GM19467 (cell line): ENCODE measurements at regions not wholly inside any gene's neighbourhood (a gene's known extent, or its start where the extent isn't known, plus 50 kb on each side); places are given as distances from the start of the nearest gene placed in this dataset.

Experiments used
- ATAC-seq: cut with Tn5 transposase; IDR thresholded peaks from one replicate; pipeline ENCODE4 v1.9.1; 2021; ENCODE audit warnings: mild to moderate bottlenecking, moderate library complexity; ENCODE audit not compliant: unreplicated experiment

DNA sequence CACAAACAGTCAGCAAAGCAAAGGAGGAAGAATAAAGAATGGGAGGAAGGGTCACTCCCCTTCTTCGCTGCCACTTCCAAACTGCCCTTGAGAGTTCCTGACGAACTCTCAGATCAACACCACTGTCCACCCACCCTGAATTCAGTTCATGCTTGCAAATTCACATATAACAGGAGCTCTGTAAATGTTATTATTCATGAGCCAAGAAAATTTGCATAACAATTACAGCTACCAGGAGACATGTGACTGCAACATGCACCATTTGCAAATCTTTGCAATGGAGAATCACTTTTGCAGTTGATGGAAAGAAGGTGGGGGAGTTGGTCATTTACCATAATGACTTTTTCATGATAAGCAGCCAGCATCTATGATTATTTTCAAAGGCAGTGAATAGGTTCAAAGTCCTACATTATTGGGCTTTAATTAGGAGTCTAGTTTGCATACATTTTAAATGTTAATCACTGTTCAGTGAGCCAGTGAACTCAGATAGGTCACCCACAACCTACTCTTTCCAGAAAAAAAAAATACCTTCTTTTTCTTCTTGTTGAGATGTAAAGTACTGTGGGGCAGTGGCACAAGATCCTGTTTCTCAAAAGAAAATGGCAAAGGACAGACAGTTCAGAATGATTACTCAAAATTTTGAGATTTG, 149.7 kb downstream of the CAAP1 start:
- no peak for ATAC-seq

DNA sequence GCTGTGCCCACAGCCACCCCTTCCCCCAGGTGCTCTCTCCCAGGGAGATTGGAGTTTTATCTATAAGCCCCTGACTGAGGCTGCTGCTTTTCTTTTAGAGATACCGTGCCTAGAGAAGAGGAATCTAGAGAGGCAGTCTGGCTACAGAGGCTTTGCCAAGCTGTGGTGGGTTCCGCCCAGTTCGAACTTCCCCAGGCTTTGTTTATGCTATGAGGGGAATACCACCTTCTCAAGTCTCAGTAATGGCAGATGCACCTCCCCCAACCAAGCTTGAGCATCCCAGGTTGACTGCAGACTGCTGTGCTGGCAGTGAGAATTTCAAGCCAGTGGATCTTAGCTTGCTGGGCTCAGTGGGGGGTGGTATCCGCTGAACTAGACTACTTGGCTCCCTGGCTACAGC, 157.4 kb downstream of the CAAP1 start:
- no peak for ATAC-seq

DNA sequence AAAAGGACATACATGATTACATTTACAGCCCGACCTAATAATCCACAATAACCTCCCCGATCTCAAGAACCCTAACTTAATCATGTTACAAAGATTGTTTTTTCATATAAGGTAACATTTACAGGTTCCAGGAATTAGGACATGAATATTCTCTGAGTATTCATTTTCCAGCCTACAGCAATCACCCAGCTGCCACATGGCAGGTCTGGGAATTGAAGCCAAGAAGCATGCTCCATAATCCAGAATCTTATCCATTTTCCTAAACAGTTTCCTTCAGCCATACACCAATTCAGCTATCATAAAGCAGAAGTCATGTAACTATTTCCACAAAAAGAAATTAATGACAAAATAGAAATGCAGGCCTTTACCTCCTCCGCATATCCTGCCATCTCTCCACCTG, 163.4 kb downstream of the CAAP1 start:
- no peak for ATAC-seq

DNA sequence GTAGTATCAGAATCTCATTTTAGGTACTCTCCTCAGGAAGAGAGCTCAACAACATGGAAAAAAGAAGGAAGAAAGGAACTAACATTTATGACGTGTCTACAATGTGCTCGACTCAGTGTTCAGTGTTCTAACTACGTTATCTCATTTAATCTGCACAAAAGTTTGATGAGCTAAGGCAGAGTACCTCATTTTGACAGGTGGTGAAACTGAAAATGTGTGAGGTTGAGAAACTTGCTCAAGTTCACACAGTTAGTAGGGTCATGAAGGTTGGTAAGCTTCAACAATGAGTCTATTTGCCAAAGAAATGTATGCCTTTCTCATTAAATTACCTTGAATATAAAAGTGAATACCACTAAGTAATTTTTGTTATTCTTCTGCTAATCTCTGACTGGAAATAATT, 165.1 kb downstream of the CAAP1 start:
- ATAC-seq = peak; percentile 71

DNA sequence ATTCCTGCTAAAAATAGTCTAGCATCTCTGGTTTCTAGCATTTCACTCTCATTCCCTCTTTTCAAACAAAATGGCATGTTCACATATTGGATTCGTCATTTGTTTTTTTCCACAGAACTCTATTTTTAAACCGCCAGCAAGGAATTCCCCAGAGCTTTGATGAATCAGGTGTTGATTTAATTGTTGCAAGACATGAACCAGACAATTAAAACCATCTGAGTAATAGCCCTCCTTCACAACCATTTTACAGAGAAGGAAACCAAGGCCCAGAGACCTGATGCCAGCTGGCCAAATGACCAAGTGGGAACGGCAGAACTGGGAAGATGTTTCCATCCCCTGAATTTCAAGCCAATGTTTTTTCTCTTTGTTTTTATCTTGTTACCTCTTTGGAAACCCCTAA, 167.0 kb downstream of the CAAP1 start:
- ATAC-seq = no peak

DNA sequence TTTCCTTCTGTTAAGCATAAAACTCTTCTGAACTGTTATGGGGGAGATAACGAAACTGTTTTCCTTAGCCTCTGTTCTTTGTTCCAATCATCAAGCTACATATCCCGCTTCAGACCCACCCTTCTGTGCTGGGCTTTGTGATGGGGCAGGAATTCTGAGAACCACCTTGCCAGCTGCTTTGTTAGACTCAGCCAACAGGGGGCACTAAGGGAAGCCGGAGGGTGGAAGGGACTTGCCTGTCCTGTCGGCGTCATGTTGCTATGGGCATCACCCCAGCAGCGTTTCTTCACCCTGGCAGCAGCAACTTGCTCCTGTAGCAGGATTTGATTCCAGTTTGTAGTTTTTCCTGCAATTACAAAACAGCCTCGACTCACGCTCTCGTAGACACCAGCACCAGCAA, 169.1 kb downstream of the CAAP1 start:
- ATAC-seq = peak; percentile 74

DNA sequence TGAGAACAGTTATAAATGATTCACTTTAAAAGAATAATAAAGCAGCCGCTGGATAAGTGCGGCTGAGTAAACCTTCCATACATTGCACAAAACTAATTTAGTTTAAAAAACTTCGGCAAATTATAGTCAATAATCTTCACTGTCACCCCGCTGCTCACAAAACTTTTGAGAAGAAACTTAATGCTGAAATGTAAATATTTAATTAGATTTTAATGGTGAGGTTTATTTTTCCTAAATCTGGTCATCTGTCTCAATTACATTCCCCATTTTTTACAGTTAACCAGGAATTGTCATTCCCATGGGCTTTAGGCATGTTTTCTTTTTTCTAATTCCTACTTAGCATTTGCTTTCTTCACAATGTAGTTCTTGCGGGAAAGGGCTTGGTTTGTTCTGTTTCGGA, 169.8 kb downstream of the CAAP1 start:
- no peak for ATAC-seq

DNA sequence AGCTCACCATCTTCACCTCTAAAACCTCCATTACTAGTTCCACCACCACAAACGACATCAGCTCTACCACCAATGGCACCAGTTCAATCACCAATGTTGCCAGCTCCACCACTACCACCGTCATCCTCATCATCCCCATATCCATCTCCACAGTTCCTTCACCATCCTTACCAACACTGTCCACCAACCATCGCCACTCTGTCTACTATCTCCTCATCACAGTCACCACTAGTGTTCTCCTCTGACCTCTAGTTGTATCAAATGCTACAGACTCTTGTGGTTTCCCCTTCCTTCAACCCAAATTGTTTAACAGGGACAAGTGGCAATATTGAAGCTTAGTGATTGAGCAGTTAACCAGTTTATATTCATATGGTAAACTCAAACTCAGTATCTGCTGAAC, 182.6 kb downstream of the CAAP1 start:
- no peak for ATAC-seq

DNA sequence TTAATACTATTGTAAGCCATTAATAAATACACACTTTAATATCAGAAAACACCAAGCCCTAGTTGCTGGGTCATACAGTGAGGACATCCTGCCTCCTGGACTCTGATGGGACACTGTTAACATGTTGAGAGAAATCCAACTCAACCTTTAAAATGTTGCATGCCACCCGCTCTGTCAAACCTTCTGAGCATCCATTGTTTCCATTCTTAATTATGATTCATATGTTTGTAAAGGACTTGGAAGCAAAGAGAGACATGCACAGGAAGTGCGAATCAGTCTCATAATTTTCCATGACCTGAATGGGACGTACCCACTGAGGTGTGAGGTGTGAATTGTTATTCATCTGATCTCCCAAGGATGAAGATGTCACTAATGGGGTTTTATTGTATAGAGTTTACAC, 186.4 kb downstream of the CAAP1 start:
- ATAC-seq = no peak

DNA sequence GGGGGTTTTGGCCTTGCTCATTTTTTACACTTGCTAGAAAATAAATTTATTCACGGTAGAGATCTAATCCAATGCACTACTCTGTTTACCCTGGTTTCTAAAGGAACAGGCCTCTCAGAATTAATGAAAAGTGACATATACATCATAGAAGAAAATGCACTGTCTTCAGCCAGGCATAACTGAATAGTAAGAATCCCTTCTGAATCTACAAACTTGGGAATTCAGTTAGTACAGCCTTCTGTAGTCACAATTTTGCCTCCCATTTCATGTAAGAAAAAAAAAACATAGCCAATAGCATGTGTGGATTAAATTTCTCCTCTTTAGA, 197.3 kb downstream of the CAAP1 start:
- no peak for ATAC-seq

DNA sequence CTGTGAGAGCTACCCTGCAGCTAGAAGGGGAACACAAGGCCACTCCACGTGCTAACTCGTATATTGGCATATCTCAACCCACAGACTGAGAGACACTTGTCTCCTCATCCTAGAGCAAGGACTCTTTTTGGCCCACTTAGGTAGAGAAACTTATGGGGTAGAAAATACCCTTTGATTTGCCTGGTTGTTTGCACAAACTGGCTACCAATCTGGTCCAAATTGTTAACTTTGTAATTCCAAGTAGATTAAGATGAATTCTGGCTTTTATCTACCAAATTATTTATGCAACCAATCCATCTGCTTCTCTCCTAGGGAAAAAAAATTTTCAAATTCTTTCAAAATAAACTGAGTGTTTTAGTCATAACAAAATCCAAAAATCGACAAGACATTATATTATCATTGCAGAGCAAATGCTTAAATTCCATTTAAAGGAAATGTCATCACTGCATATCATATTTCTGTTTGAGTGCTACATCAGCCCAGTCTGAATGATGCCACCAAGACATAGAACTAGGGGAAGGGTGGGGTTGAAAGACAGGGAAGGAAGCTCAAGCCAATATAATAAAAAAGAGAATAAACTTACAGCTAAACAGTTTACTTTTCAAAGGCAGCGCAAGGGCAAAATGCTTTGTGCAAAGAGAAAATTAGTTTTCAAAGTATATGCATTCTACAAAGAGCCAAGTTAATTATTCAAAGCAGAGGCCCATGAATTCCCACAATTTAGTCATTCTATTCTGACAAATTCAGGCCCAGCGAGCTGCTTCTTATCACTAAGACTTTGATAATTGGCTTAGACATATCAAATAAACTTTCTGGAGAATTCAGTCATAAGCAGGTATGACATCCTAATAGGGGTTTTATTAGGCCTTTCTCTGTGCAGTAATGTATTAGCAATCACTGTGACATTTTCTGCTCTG, 198.0 kb downstream of the CAAP1 start:
- no peak for ATAC-seq

DNA sequence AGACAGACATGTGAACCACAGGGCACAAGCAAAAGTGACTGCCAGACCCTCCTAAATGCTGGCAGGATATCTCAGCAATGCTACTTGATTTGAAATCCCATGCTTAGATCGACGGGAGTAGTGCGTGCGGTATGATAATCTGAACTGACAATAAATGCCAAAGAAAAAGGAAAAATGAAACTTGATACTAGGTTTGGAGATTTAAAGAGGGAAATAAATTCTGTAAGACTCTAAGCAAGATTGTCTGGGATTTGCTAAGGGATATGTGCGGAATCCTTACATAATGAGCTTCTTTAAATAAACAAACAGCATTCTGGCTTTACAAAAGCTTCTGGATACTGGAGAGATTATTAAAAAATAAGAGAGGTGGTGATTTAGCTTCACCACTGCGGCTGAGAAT, 203.6 kb downstream of the CAAP1 start:
- no peak for ATAC-seq

DNA sequence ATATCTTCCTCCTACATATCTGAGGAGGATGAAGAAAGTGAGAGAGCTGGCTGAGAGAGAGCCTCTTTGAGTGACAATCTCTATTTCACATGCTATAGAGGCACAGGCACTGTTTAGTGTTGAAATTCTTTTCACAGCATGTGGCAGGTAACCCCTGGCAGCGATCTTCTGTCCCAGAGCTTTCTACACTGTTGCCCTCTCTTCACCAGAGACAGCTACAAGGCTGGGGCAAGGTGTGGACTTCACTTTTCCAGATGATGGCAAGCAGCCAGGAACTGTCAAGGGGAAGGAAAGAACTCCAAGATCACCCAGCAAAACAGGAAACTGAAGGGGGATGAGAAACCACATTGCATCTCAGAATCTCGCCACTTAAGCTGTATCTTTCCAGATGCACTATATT, 205.2 kb downstream of the CAAP1 start:
- no peak for ATAC-seq

DNA sequence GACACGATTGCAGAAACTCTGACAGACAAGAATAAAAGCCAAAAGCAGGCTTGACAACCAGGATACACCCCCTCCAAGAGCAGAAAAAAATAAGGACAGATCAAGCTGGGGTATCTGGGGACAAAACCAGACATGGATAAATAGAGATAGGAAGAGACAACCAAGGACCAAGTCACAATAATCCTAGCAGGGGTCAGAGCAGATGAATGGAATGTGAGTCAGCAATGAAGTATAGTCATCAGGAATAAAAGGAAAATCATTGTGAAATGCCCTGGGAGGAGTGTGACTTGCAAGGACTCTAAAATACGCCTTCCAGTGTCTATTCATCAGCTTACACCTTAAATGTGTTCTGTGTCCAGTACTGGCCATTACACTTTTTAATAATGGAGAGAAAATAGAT, 206.8 kb downstream of the CAAP1 start:
- no peak for ATAC-seq

DNA sequence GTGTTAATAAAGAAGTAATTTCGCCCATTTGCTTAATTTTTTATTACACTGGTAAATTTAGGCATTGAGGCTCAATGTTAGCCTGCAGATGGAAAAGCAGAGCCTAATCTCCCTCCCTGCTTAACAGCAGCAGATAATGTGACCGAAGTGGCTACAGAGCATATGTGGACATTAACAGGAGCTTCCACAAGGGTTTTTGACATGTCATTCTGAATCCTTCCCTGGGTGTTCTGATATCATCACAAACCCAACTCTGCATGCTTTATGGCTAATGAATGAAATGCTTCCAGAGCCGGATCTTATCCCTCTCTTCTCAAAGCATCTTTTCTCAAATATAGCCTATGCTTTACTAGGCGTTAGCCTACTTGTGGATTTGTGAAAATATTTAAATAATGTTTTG, 208.6 kb downstream of the CAAP1 start:
- ATAC-seq = no peak

DNA sequence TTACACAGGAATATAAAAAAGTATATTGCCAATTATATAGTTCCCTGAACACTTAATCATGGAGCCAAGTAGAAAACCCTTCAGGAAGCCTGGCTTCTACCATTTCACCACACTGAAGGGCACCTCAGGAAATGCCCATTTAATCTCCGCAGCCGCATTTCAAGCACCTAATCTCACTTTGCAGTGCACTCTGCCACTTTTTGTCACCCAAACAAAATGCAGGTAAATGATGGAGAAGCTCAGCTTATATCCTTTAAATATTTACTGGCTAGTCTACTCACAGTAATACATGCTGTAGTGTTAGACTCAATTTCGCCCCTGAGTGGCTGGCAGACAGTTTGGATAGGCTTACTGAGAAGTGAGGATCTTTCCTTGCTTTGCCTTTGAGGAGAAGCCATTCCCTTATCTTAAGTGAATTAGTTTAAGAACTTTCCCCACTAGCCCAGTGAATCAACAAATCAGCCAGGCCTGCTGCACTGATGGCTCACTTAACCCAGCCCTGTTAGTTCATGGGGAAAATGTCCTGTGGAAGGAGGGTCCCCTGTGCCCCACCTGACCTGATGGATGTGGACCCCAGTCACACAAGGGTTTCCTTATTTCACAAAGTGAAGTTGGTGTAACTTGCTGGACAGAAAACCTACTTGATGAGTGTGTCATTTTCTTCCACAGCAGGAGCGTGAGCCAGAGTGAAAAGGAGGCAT, 209.7 kb downstream of the CAAP1 start:
- no peak for ATAC-seq

DNA sequence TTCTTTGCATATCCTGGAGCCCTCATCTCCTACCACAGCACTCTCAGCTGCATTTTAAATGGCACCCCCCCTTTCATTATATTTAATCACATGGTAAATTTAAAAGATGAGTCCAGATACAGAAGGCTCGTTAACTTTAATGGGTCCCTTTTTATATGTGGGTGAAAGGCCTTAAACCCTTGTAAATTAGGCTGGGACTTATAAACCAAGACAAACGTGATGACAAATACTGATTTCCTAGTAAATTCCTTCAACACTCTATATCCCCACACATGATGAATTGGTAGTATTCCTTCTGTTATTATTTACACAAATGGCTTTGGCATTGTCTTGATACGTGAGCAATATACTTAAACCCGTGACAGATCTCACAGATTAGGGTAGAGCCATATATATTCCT, 210.6 kb downstream of the CAAP1 start:
- no peak for ATAC-seq

DNA sequence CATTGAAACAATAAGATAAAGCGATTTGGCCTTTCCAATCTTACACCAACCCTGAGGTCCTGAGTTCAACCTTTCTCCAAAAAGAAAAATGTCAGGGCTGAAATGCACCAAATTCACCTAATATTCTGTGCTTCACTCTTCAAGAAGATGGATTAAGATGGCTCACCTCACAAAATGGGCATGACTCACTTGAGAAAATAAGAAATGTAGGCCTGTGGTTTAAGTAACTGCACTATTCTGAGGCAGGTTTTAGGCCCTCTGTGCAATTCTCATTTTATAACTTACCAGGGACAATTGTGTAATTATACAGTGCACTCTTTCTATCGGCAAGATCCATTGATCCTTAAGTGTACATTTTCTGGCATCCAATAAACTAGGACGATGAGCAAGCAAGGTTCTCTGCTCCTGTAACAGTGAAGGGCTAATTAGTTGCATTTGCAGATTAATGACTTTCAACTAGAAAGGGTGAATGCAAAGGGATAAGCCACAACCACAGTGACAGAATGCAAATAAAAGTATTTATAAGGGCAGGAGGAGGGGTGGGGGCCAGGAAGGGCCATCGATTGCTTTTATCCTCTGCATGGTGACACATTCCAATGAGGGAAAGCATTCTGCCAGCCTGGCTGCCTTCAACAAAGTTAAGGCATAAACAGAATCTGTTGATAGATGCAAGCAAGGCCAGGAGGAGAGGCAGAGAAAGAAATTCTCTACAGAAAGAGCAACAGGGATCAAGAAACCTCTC, 214.5 kb downstream of the CAAP1 start:
- no peak for ATAC-seq

DNA sequence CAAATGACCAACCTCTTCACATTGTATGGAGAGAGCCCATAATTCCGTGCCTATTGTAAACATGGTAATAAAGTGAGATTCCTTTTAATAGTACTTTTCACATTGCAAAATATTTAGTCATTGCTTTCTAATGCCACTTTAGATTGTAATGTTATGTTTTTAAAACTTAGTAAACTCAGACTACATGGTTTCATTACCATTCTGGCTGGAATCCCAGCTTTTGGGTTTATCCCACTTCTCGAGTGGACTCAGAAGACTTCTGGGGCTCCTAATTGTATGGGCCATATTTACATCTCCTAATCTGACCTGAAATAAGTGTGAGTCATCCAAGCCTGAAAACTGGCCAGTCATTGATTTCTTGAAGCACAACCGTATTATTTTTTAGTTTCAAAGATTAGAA, 217.6 kb downstream of the CAAP1 start:
- ATAC-seq = no peak

DNA sequence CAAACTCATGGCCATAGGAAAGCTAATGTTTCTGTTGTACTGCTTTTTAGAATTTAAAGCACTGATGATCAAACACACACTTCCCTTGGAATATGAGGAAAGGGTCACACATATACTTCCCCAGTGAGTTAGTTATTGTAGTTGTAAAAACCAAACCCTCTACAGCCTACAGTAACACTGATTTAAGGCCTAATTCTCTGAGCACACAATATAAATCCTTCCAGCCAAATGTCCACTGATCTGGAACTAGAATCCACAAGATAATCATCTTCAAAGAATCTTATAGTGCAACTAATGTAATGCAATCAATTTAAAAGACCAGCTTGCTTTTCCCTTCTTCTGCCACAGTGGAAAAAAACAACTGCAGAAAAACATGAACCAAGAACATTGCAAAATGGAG, 219.3 kb downstream of the CAAP1 start:
- ATAC-seq = no peak
